SK-N-MC (cell line): ENCODE measurements at regions not wholly inside any gene's neighbourhood (a gene's known extent, or its start where the extent isn't known, plus 50 kb on each side); places are given as distances from the start of the nearest gene placed in this dataset.

Experiments
- EZH2 ChIP-seq: fragments of 200-600 bp; sonication (generic); IDR thresholded peaks from one replicate; pipeline ENCODE4 v1.6.1; 2017; ENCODE audit warnings: antibody characterized with exemption
- POLR2AphosphoS5 ChIP-seq: IDR thresholded peaks from 2 replicates; pipeline ENCODE4 v1.6.1; 2012; ENCODE audit warnings: mild to moderate bottlenecking, low read depth, low read length, borderline replicate concordance

GRCh38 chr11:134625631-134626030 lies 213.6 kb upstream of the B3GAT1 start:
- TF ChIP-seq EZH2, result no peak
- TF ChIP-seq POLR2AphosphoS5, result no peak
